HG03432 (cell line): ENCODE measurements at regions not wholly inside any gene's neighbourhood (a gene's known extent, or its start where the extent isn't known, plus 50 kb on each side); places are given as distances from the start of the nearest gene placed in this dataset.
"Not testable (repeated sequence)": the region's sequence is repeated elsewhere in the genome, so short reads cannot be mapped to it uniquely, and the experiment has no call there.

ENCODE experiments used
- ATAC-seq: cut with Tn5 transposase; IDR thresholded peaks from one replicate; pipeline ENCODE4 v1.9.1; 2021; ENCODE audit warnings: mild to moderate bottlenecking, moderate library complexity; ENCODE audit not compliant: unreplicated experiment

DNA sequence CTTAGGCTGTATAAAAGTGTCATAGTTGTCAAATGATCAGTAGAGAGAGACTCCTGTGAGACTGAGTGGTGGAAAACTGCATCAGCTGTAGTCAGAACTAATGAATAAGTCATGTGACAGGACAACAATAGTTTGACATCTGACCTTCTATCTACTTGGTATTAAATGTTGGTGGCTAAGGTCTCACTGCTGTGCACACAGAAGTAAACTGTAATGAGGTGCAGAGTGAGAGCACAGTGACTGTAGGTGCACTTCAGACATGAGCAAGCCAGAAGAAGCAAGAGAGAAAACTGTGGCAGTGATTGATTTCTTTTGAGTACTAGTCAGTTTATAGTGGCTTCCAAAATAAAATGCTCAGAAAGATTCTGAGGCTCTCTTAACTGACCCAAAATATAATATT lies 803.6 kb downstream of the RAPGEF2 start:
- ATAC-seq: no peak

DNA sequence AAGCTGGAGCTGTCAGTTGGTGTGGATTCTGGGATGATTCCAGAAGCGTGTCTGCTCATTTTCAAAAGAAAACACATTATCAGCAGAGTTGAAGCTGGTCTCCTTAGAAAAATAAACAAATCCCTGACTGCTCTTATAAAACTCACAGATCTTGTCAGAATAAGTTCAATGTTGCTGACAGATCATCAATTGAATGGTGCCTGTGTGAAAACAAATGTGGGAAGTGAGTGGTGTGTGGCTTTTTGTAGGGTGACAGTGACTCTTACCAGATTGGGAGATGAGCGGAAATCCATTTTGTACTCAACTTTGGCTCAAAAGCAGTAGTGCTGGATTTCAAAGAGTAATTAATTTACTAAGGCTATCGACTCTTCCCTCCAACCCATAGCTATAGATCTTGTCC lies 807.8 kb downstream of the RAPGEF2 start:
- ATAC-seq: no peak

DNA sequence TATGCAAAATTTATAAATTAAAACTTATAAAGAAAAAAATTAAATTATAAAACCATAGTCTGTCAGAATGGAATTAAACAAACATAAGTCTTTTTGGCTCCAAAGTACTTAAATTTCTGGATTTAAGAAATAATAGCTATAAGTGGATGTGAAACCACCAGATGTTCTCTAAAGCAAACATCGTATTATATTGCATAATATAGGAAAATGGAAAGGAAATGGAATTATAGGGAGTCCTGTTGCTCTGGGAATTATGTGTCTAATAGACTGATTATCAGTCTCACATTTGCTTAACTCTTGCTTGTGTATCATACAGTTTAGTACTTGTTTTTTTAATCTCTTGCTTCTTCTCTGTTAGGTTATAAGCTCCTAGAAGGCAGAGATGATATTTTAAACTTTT lies 819.2 kb downstream of the RAPGEF2 start:
- no peak for ATAC-seq

DNA sequence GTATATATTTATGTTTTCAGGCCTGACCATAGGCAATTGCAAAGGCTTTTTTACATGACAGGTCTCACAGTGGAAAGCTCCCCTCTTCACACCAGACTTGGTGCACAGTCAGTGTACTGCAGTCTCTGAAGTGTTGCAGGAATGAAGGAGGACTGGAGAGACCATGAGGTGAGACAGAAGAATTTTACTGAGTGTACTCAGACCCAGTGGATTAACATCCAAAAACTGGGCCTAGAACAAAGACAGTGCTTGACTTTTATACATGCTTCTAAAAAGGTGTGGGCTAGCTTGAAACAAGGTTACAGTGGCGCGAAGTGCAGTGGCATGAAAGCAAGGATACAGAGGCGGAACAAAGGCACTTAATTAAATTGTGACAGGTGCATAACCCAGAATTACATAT lies 822.9 kb downstream of the RAPGEF2 start:
- no peak for ATAC-seq

DNA sequence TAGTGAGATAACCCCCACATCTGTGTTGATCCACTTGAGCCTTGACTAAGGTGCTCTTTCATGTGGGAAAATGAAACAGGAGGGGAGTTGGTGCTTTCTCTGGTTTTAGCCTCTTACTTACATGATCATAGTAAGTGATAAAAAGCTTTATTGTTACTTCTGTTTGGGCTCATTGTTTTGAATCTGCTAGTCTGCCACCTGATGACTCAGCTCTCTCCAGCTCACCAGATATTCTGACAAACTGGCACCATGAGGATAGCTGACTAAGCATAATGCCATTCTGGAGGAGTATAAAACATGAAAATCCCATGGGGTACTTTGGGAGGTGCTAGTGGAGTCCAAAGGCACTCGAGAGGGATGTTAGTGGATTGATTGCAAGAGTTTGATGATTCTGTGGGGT lies 824.0 kb downstream of the RAPGEF2 start:
- no peak for ATAC-seq

DNA sequence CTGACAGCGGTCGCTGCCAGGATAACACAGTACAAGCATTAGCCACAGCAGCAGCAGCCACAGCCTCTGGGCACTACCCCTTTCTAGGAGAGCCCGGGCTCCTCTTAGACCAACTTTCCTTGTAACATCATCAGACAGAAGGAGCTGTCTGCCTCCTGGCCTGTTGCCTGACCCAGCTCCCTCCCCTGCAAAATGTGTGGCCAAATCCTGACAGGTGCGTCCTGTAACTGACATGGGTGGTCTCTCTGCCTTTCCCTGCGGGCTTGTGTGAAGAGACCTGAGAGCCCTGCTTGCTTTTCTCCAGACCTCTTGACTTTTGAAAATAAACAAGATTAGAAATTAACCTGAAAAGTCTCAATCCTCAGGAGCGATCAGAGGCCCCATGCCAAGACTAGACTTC lies 824.9 kb downstream of the RAPGEF2 start:
- ATAC-seq: no peak

DNA sequence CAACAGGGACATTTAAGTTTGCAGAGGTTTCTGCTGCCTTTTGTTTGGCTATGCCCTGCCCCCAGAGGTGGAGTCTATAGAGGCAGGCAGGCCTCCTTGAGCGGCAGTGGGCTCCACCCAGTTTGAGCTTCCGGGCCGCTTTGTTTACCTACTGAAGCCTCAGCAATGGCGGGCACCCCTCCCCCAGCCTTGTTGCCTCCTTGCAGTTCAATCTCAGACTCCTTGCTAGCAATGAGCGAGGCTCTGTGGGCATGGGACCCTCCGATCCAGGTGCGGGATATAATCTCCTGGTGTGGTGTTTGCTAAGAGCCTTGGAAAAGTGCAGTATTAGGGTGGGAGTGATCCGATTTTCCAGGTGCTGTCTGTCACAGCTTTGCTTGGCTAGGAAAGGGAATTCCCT lies 831.7 kb downstream of the RAPGEF2 start:
- not testable (repeated sequence) for ATAC-seq

DNA sequence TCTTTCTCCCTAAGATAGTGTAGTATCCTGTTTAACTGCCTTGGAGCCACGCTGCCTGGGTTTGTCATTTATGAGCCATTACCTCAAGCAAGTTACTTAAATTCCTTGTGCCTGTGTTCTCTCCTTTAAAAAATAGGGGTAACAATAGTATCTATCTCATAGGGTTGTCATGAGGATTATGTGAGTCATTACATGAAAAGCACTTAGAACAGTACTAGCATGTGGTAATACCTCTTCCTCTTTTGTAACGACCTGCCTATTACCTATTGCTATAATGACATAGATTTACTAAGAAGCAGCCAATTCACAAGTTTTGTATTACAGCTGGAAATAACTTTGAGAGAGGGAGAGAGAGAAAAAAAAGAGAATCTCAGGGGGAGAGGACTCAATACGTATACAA lies 834.7 kb downstream of the RAPGEF2 start:
- ATAC-seq: peak; percentile 100

DNA sequence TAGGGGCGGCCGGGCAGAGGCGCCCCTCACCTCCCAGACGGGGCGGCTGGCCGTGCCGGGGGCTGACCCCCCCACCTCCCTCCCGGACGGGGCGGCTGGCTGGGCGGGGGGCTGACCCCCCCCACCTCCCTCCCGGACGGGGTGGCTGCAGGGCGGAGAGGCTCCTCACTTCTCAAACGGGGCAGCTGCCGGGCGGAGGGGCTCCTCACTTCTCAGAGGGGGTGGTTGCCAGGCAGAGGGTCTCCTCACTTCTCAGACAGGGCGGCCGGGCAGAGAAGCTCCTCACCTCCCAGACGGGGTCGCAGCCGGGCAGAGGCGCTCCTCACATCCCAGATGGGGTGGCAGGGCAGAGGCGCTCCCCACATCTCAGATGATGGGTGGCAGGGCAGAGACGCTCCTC lies 836.8 kb downstream of the RAPGEF2 start:
- not testable (repeated sequence) for ATAC-seq

DNA sequence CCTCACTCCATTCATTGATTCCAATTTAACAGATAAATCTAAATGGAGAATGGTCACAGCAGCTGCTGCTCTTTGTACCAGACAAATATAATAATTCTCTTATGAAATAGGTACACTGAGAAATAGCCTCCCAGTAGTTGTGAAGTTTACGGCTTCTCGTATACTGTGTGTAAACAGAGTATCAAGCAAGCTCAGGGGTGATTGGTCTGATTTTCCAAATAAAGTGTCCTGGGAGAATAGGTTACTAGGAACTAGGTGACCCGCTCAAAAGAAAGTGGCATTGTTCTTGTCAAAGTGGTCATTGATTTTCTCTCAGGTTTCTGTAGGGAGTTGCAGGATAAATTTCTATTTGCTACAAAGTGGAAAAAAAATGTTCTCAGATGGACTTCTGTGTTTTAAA lies 838.2 kb downstream of the RAPGEF2 start:
- no peak for ATAC-seq

DNA sequence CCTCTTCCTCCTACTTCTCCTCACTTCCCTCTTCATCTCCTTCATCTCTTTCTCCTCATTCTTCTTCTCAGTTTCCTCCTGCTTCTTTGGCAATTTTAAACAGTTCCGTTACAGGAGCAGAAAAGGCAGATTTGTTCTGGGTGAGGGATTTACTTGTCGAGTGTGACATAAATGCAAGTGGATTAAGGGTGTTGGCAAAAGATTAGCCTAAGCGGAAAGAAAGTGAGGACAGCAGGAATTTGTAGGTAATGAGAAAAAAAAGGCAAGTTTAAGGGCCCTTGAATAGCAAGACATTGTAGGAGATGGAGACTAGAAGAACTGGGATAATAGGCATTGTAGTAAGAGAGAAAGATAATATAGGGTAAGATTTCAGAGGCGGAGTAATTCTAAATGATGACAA lies 841.6 kb downstream of the RAPGEF2 start:
- ATAC-seq: no peak

DNA sequence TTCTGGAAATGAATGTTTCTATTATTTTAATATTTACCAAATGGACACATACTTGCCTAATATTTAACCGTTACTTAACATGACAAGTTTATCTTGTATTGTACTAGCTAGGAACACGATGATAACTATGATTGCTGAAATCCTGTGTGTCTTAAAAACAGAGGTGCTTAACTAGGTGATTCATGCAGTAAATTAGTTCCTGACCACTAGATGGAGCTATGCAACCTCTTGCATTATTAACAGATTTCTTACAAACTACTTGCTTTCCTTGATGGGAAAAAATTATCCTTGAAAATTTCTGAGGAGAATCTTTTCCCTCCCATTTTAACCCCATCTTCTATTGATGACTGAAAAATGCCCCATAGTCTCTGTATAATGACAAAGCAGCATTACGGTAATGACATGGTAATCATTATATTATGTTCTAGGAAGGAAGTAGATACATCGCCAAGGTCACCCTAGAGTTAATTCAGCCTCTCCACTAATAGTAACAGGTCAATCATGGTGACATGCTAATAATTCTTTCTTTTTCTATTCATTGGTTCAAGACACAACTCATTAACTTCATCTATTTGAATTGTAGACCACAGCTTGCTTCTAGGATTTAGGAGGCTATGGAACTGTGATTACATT lies 844.2 kb downstream of the RAPGEF2 start:
- ATAC-seq: peak; percentile 81

DNA sequence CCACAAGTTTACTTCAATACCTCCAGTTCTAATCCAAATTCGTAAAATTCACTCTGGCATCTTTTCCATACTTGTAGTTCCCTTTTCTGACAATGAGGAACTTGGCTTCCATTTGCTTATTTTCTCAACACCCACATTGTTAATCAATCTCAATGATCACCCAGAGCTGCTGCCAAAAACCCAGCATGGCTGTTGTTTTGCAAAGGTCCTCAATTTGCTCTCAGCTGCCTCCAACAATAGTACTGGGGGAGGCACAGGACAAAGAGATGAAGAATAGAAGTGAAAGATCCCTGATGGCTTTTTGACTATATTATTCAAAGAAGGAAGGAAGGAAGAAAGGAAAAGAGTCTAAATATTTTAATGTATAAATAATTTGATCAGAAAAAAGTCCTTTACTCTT lies 847.8 kb downstream of the RAPGEF2 start:
- no peak for ATAC-seq

DNA sequence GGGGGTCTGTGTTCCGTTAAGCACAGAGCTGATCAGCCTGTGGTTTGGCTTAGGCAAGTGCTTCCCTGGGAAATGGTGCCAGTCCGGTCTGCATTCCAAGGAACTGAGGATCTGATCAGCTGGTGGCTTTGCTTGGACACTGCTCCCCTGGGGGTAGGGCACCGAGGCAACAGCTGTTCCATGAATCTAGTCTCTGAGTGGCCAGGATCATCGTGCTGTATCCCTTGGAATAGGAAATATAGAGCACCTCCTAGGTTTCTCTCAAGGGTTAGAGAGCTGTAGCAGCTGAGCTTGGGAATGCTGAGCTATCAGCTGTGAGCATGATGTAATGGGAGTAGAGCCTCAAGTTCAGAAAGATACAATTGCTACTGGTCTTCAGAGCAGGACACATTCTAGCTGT lies 863.9 kb downstream of the RAPGEF2 start:
- no peak for ATAC-seq

DNA sequence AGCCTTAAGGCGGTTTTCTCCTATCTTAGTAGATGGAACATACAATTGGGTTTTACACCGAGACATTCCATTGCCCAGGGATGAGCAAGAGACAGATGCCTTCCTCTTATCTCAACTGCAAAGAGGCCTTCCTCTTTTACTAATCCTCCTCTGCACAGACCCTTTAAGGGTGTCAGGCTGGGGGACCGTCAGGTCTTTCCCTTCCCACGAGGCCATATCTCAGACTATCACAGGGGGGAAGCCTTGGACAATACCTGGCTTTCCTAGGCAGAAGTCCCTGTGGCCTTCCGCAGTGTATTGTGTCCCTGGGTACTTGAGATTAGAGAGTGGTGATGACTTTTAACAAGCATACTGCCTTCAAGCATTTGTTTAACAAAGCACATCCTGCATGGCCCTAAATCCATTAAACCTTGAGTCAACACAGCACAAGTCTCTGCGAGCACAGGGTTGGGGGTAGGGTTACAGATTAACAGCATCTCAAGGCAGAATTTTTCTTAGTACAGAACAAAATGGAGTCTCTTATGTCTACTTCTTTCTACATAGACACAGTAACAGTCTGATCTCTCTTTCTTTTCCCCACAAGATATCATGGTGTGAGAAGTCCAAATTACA lies 874.1 kb downstream of the RAPGEF2 start:
- ATAC-seq: not testable (repeated sequence)

DNA sequence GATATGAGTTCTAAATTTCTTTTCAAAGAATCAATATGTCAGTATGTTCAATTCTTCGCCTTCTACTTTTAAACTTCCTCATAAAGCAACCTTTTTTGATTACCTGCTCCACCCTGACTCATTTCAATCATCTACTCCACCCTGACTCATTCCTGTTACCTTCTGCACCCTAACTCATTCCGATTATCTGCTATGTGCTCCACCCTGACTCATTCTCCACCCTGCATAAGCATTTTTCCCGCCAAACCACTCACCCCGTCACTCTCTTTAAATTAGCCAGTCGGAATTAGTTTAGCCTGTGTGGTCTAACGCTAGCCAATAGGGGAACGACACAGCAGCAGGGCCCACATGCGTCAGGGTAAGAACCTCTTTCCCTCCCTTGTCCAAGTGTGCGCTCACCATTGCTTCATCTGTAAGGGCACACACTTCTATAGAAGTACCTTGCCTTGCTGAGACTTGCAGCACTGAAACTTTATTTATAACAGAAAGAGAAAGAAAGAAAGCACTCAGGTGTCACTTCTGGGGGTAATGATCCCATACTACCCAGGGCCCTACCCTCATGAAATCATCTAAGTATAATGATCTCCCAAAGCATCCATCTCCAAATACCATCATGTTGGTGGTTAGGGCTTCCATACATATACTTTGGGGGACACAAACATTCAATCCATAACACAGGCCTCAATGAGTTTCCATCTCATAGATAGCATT lies 875.2 kb downstream of the RAPGEF2 start:
- no peak for ATAC-seq

DNA sequence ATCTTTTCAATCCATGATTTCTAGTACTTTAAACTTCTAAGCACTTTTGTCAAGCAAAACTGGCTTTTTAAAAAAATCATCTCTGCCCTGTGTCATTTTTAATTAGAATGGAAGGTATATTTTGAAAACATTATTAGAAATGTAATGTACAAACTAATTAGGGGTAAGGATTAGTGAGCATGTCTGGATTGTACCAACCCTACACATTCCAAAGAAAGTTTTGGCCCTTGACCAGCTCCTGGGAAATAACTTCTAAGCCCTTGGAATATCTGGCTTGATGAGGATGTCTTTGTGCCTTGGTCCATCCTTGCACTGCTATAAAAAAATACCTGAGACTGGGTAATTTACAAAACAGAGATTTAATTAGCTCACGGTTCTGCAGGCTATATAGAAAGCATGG lies 876.5 kb downstream of the RAPGEF2 start:
- no peak for ATAC-seq

DNA sequence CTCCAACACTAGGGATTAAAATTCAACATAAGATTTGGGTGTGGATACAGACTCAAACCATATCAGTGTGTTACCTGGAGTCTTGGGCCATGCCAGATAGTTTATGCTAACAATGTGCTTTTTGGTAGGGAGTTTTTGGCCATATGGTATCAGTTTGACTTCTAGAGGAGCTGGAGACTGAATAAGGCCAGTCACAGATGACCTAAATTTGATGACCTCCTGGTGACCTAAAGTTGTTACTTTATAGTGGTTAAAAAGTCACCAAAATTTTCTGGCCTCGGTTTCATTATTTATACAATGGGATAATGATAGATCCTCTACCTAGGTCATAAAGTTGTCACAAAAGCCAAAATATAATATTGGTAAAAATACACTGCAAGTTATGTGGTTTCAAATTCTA lies 877.1 kb downstream of the RAPGEF2 start:
- ATAC-seq: peak; percentile 65

DNA sequence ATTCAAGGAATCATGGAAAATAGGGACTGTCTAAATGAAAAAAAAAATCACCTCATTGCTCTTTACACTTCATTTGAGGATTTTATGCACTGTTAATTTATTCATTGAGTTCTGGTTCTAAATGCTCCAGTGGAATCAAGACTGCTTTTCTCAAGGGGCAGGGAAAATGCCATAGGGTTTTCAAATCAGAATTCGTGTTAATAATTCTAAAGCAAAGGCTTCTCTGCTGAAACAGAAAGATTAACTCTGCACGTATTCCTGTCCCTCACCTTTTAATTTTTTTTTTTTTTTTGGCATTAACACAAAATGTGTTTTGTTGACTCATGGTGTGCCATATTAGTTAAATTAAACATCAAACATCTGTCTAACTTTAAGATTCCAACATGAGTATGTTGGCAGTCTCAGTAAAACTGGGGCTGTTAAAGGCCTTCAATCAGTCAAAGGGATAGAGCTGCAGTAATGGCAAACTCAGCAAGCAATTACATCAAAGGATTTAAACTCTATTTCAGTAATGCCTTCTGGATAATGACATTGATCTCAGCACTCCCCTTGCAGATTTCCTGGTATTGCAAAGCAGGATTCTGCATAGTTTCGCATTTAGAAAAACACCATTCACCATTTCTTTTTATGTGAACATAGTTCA lies 878.1 kb downstream of the RAPGEF2 start:
- no peak for ATAC-seq

DNA sequence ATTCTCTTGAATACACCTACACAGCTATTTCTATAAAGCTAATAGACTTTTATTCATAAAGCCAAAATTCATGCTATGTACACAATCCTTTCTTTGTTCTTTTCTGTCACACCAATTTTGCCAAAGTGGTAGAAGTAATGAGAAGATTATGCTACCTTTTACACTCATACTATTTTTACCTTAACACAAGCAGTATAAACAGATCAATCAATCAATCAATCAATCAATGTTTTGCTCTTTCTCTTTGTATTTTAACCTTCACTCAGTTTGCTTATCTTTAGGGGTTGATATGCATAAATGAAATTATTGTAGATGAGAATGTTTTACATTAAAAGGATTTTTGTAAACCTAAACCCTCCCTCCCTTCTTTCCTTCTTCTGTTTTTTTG lies 878.6 kb downstream of the RAPGEF2 start:
- ATAC-seq: no peak

DNA sequence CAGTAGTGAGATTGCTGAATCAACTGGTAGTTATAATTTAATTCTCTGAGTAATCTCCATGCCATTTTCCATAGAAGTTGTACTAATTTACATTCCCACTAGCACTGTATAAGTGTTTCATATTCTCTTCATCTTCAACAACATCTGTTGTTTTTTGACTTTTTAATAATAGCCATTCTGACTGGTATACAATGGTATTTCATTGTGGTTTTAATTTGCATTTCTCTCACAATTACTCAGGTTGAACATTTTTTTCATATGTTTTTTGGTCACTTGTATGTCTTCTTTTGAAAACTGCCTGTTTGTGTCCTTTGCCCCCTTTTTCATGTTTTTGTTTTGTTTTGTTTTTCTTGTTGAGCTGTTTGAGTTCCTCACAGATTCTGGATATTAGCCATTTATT lies 880.2 kb downstream of the RAPGEF2 start:
- ATAC-seq: no peak
